HG02623 (cell line): ENCODE measurements at regions not wholly inside any gene's neighbourhood (a gene's known extent, or its start where the extent isn't known, plus 50 kb on each side); places are given as distances from the start of the nearest gene placed in this dataset.

ENCODE experiments used
- ATAC-seq: cut with Tn5 transposase; IDR thresholded peaks from one replicate; pipeline ENCODE4 v1.9.1; 2021; ENCODE audit warnings: moderate library complexity; ENCODE audit not compliant: unreplicated experiment

DNA sequence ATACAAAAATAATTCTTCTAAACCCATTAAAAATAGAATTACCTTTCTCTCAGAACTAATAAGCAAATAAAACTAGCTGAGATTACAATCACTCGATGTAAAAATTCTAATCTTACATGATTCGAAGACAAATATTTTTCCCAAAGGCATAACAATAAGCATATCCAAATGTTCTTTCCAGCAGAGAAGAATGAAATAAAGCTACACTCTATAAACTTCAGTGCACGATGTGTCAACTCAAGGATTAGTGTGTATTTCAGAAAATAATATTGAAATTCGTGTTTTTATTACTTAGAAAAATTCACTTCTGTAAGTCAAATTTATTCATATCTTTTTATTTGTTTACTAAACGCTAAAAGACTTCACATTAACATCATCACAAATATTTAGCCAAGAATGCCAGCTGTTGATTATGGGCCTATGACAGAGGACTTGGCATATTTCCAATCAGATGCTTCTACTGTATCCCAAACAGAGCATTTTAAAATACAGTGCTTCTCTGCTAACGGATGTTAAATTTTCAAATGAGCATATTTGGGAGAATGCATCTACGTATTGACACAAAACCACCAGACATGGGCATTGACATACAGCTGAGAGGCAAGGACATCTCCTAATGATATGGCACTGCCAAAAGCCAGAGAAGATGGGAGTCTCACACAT lies 54.7 kb upstream of the PDE7B start:
- no peak for ATAC-seq

DNA sequence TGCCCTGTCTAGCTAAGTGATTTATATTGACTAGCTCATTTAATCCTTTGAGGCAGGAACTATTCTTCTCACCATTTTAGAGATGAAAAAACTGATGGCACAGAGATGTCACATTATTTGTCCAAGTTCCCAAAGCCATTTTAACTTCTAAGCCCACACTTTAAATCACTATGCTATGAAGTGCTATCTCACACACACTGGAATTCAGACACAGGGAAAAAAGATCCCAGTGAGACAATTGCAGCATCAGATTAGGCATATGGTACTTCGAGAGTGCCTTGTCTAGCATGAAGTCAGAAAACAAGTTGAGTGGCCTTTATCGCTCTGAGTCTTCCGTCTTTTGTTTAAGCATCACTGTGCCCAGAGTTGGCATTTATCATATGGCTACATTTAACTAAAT lies 54.1 kb upstream of the PDE7B start:
- no peak for ATAC-seq

DNA sequence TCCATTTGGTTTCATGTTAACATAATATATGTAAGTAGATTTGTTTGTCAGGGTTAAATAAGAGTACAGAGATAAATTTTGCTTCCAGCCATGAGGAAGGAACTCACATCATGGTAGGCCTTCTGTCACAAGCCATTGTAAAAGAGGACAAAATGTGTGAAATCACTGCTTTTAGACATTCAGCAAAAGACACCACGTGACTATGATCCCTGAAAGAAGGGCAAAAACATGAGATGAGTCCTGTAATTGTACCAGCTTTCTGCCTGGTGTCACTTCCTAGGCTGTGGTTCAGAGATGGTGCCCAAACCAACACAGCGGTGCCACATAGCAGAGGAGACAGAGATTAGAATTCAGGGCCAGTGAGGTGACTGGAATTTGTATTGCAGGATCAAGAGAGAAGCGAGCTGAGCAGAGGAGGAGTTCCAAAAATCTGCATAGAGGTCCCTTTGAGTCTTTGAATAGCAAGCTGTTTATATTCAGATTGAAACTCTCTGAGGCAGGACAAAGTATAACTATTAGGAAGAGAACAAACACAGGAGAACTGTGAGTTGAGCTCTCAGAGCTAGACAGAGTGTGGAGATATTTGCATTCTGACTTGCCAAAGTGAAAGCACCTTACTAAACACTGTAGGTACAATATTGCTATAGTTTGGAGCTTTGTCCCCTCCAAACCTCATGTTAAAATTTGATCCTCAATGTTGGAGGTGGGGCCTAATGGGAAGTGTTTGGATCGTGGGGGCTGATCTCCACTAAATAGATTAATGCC lies 52.6 kb upstream of the PDE7B start:
- ATAC-seq: no peak
